Adrenal gland (tissue), 9 donors: ENCODE measurements at regions not wholly inside any gene's neighbourhood (a gene's known extent, or its start where the extent isn't known, plus 50 kb on each side); places are given as distances from the start of the nearest gene placed in this dataset.
"Not testable (repeated sequence)": the region's sequence is repeated elsewhere in the genome, so short reads cannot be mapped to it uniquely, and the experiment has no call there.

Experiments used
- DNase-seq, 7 donors: peaks; one replicate each; pipeline ENCODE4 v3.0.0-alpha.2; 2019 to 2020
- H3K27ac ChIP-seq, 5 donors: fragments of 200-600 bp; sonication (generic) in 4 of 5; 1 replicate in 3 of 5; 2 replicates in 2 of 5; pipeline versions ENCODE4 v1.5.1 to v1.8.0; 2016 to 2020; ENCODE audit warnings: mild to moderate bottlenecking in 1 of 5
- H3K27me3 ChIP-seq: fragments of 200-600 bp; 2 replicates; pipeline ENCODE4 v1.8.0; 2021
- H3K36me3 ChIP-seq, 2 donors: fragments of 200-600 bp; replicated peaks in 1 of 2; 1 replicate in 1 of 2; 2 replicates in 1 of 2; pipeline versions ENCODE4 v1.5.1 to v1.8.0; 2018 to 2022
- H3K4me1 ChIP-seq, 2 donors: fragments of 200-600 bp; replicated peaks in 1 of 2; 1 replicate in 1 of 2; 2 replicates in 1 of 2; pipeline versions ENCODE4 v1.5.1 to v1.8.0; 2018 to 2021
- H3K4me3 ChIP-seq, 4 donors: fragments of 200-600 bp; sonication (generic) in 3 of 4; one replicate each; pipeline ENCODE4 v1.5.1; 2016 to 2018
- H3K9me3 ChIP-seq, 3 donors: fragments of 200-600 bp; sonication (generic) in 1 of 3; replicated peaks in 1 of 3; 1 replicate in 2 of 3; 2 replicates in 1 of 3; pipeline versions ENCODE4 v1.5.1 to v1.8.0; 2016 to 2021
- CTCF ChIP-seq, 6 experiments: fragments of 450-650 bp in 4 of 6; fragments of 200-600 bp in 2 of 6; sonication (generic) in 1 of 6; IDR thresholded peaks; 1 replicate in 5 of 6; 2 replicates in 1 of 6; pipeline versions ENCODE4 v1.5.1 to v1.8.0; 2016 to 2021; ENCODE audit warnings: antibody characterized with exemption in 6 of 6, mild to moderate bottlenecking in 2 of 6, moderate library complexity in 1 of 6
- POLR2A ChIP-seq, 2 donors: fragments of 450-650 bp; IDR thresholded peaks; one replicate each; pipeline ENCODE4 v1.6.1; 2017; ENCODE audit warnings: antibody characterized with exemption in 2 of 2, mild to moderate bottlenecking in 2 of 2, moderate library complexity in 1 of 2
- WGBS, 4 donors: extraction: QIAGEN DNeasy Blood & Tissue Kit in 2 of 4; methylation state at CpG; one replicate each; pipeline versions ENCODE4 v1.1.5 to v1.1.7; 2013 to 2017; 5-methylcytosine and 5-hydroxymethylcytosine counted together
- intact Hi-C, 2 donors: fragments of 100-400 bp; cut with DNase I; formaldehyde crosslinking; loops; one replicate each; pipeline versions ENCODE4 v1.14.1 to v1.15.0; 2022 to 2023
- donor health status: healthy with polysubstance abuse.
- donor health status: Bipolar disorder and iron deficiency.
- donor health status: DM: yes; HTN: yes; CAD: no.
- donor health status: DM: no; HTN: no; CAD: no.
- donor health status: DM: no; HTN: no; CAD: no.

DNA sequence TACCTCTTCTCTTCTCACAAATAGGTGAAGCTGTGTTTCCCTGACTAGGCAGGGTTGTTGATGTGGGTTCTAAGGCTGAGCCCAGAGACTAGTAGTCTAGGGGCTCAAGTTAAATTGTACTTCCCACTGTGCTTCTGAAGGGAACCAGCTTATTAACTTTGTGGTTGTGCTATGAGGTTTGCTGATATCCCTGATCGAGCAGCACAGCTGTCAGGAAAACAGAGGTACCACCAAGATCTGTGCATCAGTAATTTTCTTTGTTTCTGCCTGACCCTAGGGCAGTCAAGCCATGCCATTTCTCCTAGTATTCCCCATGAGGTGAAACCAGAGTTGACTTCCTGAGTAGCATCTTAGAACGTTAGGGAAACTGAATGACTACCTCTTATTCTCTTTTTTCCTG lies 853.8 kb upstream of the MIR17HG start:
- TF ChIP-seq POLR2A (IDR thresholded peaks at IDR 0.05) (no peak), CTCF (IDR thresholded peaks at IDR 0.05) (no peak)
- no peak for DNase-seq
- Histone ChIP-seq H3K27me3 (no peaks in the 10 kb centered on the region), H3K9me3 (no peaks in the 10 kb centered on the region), H3K36me3 (no peaks in the 10 kb centered on the region), H3K27ac (no peak overlapping the region), H3K4me3 (no peak overlapping the region), H3K4me1 (no peaks in the 10 kb centered on the region)
- intact Hi-C loops, result no loop called here
- 50 to 74% (median 66%) methylated on average over 2 of the region's 2 CpGs for WGBS, 4 donors

GRCh38 chr13:90494849-90495248 lies 852.6 kb upstream of the MIR17HG start:
- H3K27ac ChIP-seq, H3K36me3 ChIP-seq, DNase-seq, H3K9me3 ChIP-seq, H3K27me3 ChIP-seq, H3K4me1 ChIP-seq, H3K4me3 ChIP-seq, intact Hi-C loops: not testable (repeated sequence)
- 94 to 97% (median 95%) methylated on average over 10 to 27 of the region's 27 CpGs; no CpG with 5 or more reads in 1 of the 4 donors for WGBS, 4 donors

GRCh38 chr13:90498096-90498495 lies 849.4 kb upstream of the MIR17HG start:
- Histone ChIP-seq H3K27ac (no peak overlapping the region), H3K4me1 (peaks cover 0 to 6% of the 10 kb centered on the region in 2 donors), H3K9me3 (no peaks in the 10 kb centered on the region), H3K27me3 (no peaks in the 10 kb centered on the region), H3K36me3 (no peaks in the 10 kb centered on the region), H3K4me3 (no peak overlapping the region)
- WGBS, 4 donors, result 91 to 95% (median 93%) methylated on average over 1 of the region's 1 CpG
- TF ChIP-seq CTCF (IDR thresholded peaks at IDR 0.05), result no peak
- no peak for TF ChIP-seq POLR2A (IDR thresholded peaks at IDR 0.05)
- intact Hi-C loops, result no loop called here
- DNase-seq, result no peak

DNA sequence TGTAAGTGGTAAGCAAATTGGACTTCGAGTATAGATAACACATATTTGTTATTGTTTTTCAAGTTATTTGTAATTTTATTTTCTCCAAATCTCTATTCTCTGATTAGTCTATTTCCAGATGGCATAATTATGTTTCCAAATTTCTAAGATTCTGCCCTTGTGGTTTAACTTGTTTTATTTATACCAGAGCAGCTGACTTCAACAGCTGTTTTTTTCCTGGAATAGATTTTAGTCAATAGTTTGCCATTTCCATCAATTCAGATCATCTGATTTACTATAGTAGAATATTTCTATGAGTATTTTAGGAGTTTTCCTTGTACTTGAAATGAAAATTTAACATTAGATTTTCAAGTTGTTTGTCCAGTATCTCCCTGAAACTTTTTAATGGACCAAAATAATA lies 848.7 kb upstream of the MIR17HG start:
- DNase-seq, result no peak
- 0 to 38% (median 15%) methylated on average over 1 of the region's 1 CpG for WGBS, 4 donors
- no peaks in the 10 kb centered on the region for H3K9me3 ChIP-seq
- H3K4me3 ChIP-seq, result no peak overlapping the region
- TF ChIP-seq CTCF (IDR thresholded peaks at IDR 0.05), result no peak
- TF ChIP-seq POLR2A (IDR thresholded peaks at IDR 0.05), result no peak
- H3K4me1 ChIP-seq, result peaks cover 0 to 6% of the 10 kb centered on the region in 2 donors
- intact Hi-C loops, result no loop called here
- H3K36me3 ChIP-seq, result no peaks in the 10 kb centered on the region
- H3K27ac ChIP-seq, result no peak overlapping the region
- no peaks in the 10 kb centered on the region for H3K27me3 ChIP-seq

DNA sequence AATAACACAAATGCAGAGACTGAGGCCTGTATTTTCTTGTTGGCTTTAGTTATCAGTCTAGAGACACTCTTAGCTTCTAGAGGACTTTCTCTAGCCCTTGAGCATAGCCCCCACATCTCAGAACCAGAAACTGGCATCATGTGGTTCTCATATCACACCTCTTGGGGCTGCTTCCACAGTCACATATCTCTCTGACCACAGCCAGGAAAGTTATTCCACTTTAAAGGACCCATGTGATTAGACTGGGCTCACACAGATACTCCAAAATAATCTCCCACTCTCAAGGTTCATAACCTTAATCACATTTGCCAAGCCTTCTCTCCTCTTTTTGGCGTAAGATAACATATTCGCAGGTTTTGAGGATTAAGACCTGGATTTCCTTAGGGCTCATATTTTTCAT lies 846.9 kb upstream of the MIR17HG start:
- no peak for TF ChIP-seq POLR2A (IDR thresholded peaks at IDR 0.05)
- TF ChIP-seq CTCF (IDR thresholded peaks at IDR 0.05), result no peak
- H3K9me3 ChIP-seq, result peaks cover 0 to 5% (median 0%) of the 10 kb centered on the region in 3 donors
- H3K36me3 ChIP-seq, result no peaks in the 10 kb centered on the region
- H3K27ac ChIP-seq, result no peak overlapping the region
- 41 to 69% (median 58%) methylated on average over 2 of the region's 2 CpGs for WGBS, 4 donors
- peaks cover 0 to 6% of the 10 kb centered on the region in 2 donors for H3K4me1 ChIP-seq
- intact Hi-C loops, result no loop called here
- no peaks in the 10 kb centered on the region for H3K27me3 ChIP-seq
- H3K4me3 ChIP-seq, result no peak overlapping the region
- no peak for DNase-seq
